GM21619 (cell line): ENCODE measurements at regions not wholly inside any gene's neighbourhood (a gene's known extent, or its start where the extent isn't known, plus 50 kb on each side); places are given as distances from the start of the nearest gene placed in this dataset.

Experiments used
- ATAC-seq: cut with Tn5 transposase; IDR thresholded peaks from one replicate; pipeline ENCODE4 v1.9.1; 2021; ENCODE audit not compliant: unreplicated experiment

- no peak for ATAC-seq
Observed at GRCh38 chr12:124096109-124096508, 123.1 kb downstream of the ZNF664 start.

- no peak for ATAC-seq
Observed at GRCh38 chr12:124096869-124097434, 123.9 kb downstream of the ZNF664 start.

- ATAC-seq, result no peak
Observed at GRCh38 chr12:124097701-124098100, 124.7 kb downstream of the ZNF664 start.

GRCh38 chr12:124098101-124098757, 125.2 kb downstream of the ZNF664 start:
- no peak for ATAC-seq

- ATAC-seq, result no peak
Observed at GRCh38 chr12:124098887-124099286, 125.9 kb downstream of the ZNF664 start.

- ATAC-seq, result no peak
Observed at GRCh38 chr12:124099661-124100060, 126.6 kb downstream of the ZNF664 start.

GRCh38 chr12:124100572-124101178, 127.7 kb downstream of the ZNF664 start:
- no peak for ATAC-seq

- ATAC-seq, result no peak
Observed at GRCh38 chr12:124105546-124105945, 132.5 kb downstream of the ZNF664 start.

GRCh38 chr12:124107351-124107750, 134.3 kb downstream of the ZNF664 start:
- ATAC-seq, result no peak

GRCh38 chr12:124109760-124110159, 136.7 kb downstream of the ZNF664 start:
- no peak for ATAC-seq

- ATAC-seq, result no peak
Observed at GRCh38 chr12:124110372-124110883, 137.4 kb downstream of the ZNF664 start.

- ATAC-seq, result no peak
Observed at GRCh38 chr12:124111006-124111405, 138.0 kb downstream of the ZNF664 start.

- ATAC-seq, result no peak
Observed at GRCh38 chr12:124114316-124114715, 141.3 kb downstream of the ZNF664 start.

GRCh38 chr12:124115496-124115895, 142.5 kb downstream of the ZNF664 start:
- no peak for ATAC-seq

GRCh38 chr12:124115976-124116690, 143.1 kb downstream of the ZNF664 start:
- ATAC-seq, result no peak

GRCh38 chr12:124120739-124121138, 147.7 kb downstream of the ZNF664 start:
- no peak for ATAC-seq

- no peak for ATAC-seq
Observed at GRCh38 chr12:124122722-124123121, 149.7 kb downstream of the ZNF664 start.

GRCh38 chr12:124123296-124124000, 150.4 kb downstream of the ZNF664 start:
- no peak for ATAC-seq

- ATAC-seq, result peak; percentile 84
Observed at GRCh38 chr12:124125203-124125871, 152.3 kb downstream of the ZNF664 start.

- peak; percentile 44 for ATAC-seq
Observed at GRCh38 chr12:124126950-124127655, 154.1 kb downstream of the ZNF664 start.
